CD4-positive, alpha-beta memory T cell (primary cell): ENCODE measurements at regions not wholly inside any gene's neighbourhood (a gene's known extent, or its start where the extent isn't known, plus 50 kb on each side); places are given as distances from the start of the nearest gene placed in this dataset.

Experiments used
- CTCF ChIA-PET: fragments of 350-600 bp; sonication (Branson Sonifier 250); formaldehyde crosslinking; loops from one replicate; lab custom pipeline; 2021; ENCODE audit warnings: inconsistent platforms; ENCODE audit not compliant: partially characterized antibody; lab: Charles Lee
- POLR2A ChIA-PET: fragments of 350-600 bp; sonication (Branson Sonifier 250); formaldehyde crosslinking; loops from one replicate; lab custom pipeline; 2021; ENCODE audit not compliant: partially characterized antibody; lab: Charles Lee
- DNase-seq, 5 donors: peaks; one replicate each; pipeline versions ENCODE4 v3.0.0 to v3.0.0-alpha.2; 2020 to 2022; ENCODE audit warnings: mixed read lengths in 1 of 5
- H3K27ac ChIP-seq: one replicate; pipeline ENCODE4 v1.7.0; 2013; ENCODE audit warnings: low read depth, low read length
- H3K27me3 ChIP-seq: 2 replicates; pipeline ENCODE4 v1.7.0; 2013; ENCODE audit warnings: mild to moderate bottlenecking, low read length, moderate library complexity; ENCODE audit not compliant: insufficient read depth
- H3K36me3 ChIP-seq: 2 replicates; pipeline ENCODE4 v1.7.0; 2013; ENCODE audit warnings: mild to moderate bottlenecking, low read length, moderate library complexity; ENCODE audit not compliant: insufficient read depth
- H3K4me1 ChIP-seq: 2 replicates; pipeline ENCODE4 v1.7.0; 2013; ENCODE audit warnings: mild to moderate bottlenecking, low read length, moderate library complexity; ENCODE audit not compliant: insufficient read depth
- H3K4me3 ChIP-seq, 2 donors: one replicate each; pipeline ENCODE4 v1.7.0; 2013; ENCODE audit warnings: low read length in 2 of 2, mild to moderate bottlenecking in 1 of 2
- H3K9me3 ChIP-seq, 2 donors: one replicate each; pipeline ENCODE4 v1.7.0; 2013; ENCODE audit warnings: low read length in 2 of 2, control low read depth in 1 of 2; ENCODE audit not compliant: control insufficient read depth in 1 of 2
- H3K27ac Mint-ChIP-seq, 7 donors: one replicate each; pipeline ENCODE4 v1.8.0; 2020 to 2021; ENCODE audit warnings: mixed read lengths in 7 of 7, mild to moderate bottlenecking in 6 of 7, inconsistent platforms in 3 of 7, moderate library complexity in 3 of 7
- H3K27me3 Mint-ChIP-seq, 2 donors: one replicate each; pipeline ENCODE4 v1.8.0; 2020 to 2021; ENCODE audit warnings: mixed read lengths in 2 of 2
- H3K36me3 Mint-ChIP-seq, 2 donors: one replicate each; pipeline ENCODE4 v1.8.0; 2020 to 2021; ENCODE audit warnings: mixed read lengths in 2 of 2, inconsistent platforms in 1 of 2, mild to moderate bottlenecking in 1 of 2
- H3K4me1 Mint-ChIP-seq, 4 donors: one replicate each; pipeline ENCODE4 v1.8.0; 2020 to 2021; ENCODE audit warnings: mixed read lengths in 4 of 4, mild to moderate bottlenecking in 1 of 4
- H3K4me3 Mint-ChIP-seq, 8 donors: one replicate each; pipeline ENCODE4 v1.8.0; 2020 to 2021; ENCODE audit warnings: mixed read lengths in 8 of 8, mild to moderate bottlenecking in 7 of 8, moderate library complexity in 6 of 8, inconsistent platforms in 3 of 8
- H3K9me3 Mint-ChIP-seq, 8 donors: one replicate each; pipeline ENCODE4 v1.8.0; 2020 to 2021; ENCODE audit warnings: mixed read lengths in 8 of 8, mild to moderate bottlenecking in 5 of 8, inconsistent platforms in 3 of 8, moderate library complexity in 1 of 8
- intact Hi-C: fragments of 100-400 bp; cut with micrococcal nuclease; formaldehyde crosslinking; loops from one replicate; pipeline ENCODE4 v1.15.1; 2023

DNA sequence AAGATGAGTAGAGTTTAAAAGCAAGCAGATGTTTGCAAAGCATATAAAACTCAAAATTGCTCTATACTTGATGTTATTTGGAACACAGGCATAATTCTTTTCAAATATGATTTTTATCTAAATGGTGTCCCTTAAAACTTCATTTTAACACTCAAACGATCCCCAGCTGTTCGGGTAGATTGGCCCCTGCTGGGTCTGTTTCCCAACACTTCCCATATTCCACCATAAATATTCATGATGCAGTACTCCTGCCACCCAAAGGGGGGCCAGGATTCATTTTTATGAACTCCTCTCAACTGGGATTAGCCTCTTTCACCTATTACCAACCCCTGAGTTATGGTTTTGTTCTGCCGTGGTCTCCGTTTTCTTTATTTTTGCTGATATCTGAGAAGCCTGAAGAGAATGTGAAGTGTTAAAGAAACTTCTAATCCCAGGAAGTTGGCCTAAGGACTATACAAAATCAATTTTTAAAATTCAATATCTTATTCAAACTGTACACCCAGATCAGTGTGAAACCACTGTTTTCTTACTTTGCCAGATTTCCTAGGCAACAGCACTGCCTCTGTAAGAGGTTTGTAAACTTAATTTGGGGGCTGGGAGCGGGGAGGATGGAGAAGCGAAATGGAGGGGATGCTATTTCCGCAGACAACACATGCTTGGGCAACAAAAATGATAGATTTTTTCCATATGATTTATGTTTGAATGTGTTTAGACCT lies 384.1 kb downstream of the DMRT2 start:
- no peaks in the 10 kb centered on the region for H3K36me3 Mint-ChIP-seq
- ChIA-PET POLR2A (no interaction called here), CTCF (no interaction called here)
- no peaks in the 10 kb centered on the region for H3K9me3 Mint-ChIP-seq
- no peaks in the 10 kb centered on the region for H3K4me1 Mint-ChIP-seq
- DNase-seq = no peak
- no peak overlapping the region for H3K4me3 Mint-ChIP-seq
- intact Hi-C loops = no loop called here
- peaks cover 3 to 7% of the 10 kb centered on the region in 2 donors for H3K27me3 Mint-ChIP-seq
- no peak overlapping the region for H3K27ac Mint-ChIP-seq
- Histone ChIP-seq H3K9me3 (no peaks in the 10 kb centered on the region), H3K4me1 (no peaks in the 10 kb centered on the region), H3K36me3 (no peaks in the 10 kb centered on the region), H3K27me3 (no peaks in the 10 kb centered on the region), H3K27ac (no peak overlapping the region), H3K4me3 (no peak overlapping the region)

DNA sequence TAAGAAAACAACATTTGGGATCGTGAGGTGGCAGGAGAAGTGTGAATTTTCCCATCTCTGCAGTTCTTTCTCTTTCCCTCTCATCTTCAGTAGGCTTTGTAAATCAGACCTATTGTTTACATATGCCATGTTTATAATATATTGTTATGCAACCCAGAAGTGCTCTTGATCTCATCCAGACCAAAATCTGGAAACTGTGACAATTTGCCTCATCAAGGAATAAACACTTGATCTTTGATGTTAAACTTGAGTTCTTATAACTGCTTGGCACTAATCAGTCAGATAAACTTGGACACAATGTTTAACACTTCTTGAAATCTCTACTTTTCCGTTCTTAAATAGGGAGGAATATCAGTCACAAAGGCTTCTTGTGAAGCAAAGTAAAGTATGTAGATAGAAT lies 384.7 kb downstream of the DMRT2 start:
- Mint-ChIP-seq H3K27ac (no peak overlapping the region), H3K36me3 (no peaks in the 10 kb centered on the region), H3K4me1 (no peaks in the 10 kb centered on the region), H3K27me3 (peaks cover 3 to 10% of the 10 kb centered on the region in 2 donors), H3K9me3 (no peaks in the 10 kb centered on the region), H3K4me3 (no peak overlapping the region)
- ChIA-PET POLR2A (no interaction called here), CTCF (no interaction called here)
- intact Hi-C loops = no loop called here
- Histone ChIP-seq H3K4me1 (no peaks in the 10 kb centered on the region), H3K27me3 (no peaks in the 10 kb centered on the region), H3K36me3 (no peaks in the 10 kb centered on the region), H3K9me3 (no peaks in the 10 kb centered on the region), H3K4me3 (no peak overlapping the region), H3K27ac (no peak overlapping the region)
- no peak for DNase-seq

DNA sequence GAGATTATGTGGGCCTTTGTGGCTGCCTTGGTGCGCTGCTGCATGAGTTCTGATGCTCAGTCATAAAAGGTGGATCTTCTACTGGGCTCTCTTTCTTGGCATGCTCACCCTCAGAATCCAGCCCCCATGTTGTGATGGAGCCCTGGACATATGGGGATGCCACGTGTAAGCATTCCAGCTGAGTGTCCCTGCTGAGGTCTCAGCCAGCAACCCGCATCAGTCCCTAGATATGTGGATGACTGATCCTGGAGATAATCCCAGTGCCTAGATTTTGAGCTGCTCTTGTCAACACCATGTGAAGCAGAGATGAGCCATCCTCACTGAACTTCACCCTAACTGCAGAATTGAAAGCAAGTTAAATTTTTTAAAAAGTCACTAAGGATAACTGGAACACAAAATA lies 390.1 kb downstream of the DMRT2 start:
- Histone ChIP-seq H3K36me3 (no peaks in the 10 kb centered on the region), H3K4me3 (no peak overlapping the region), H3K9me3 (no peaks in the 10 kb centered on the region), H3K27ac (no peak overlapping the region), H3K4me1 (no peaks in the 10 kb centered on the region), H3K27me3 (no peaks in the 10 kb centered on the region)
- H3K4me3 Mint-ChIP-seq = no peak overlapping the region
- ChIA-PET POLR2A (no interaction called here), CTCF (no interaction called here)
- intact Hi-C loops = no loop called here
- no peak overlapping the region for H3K27ac Mint-ChIP-seq
- H3K9me3 Mint-ChIP-seq = no peaks in the 10 kb centered on the region
- peaks cover 6 to 15% of the 10 kb centered on the region in 2 donors for H3K27me3 Mint-ChIP-seq
- no peaks in the 10 kb centered on the region for H3K4me1 Mint-ChIP-seq
- DNase-seq = no peak
- no peaks in the 10 kb centered on the region for H3K36me3 Mint-ChIP-seq

DNA sequence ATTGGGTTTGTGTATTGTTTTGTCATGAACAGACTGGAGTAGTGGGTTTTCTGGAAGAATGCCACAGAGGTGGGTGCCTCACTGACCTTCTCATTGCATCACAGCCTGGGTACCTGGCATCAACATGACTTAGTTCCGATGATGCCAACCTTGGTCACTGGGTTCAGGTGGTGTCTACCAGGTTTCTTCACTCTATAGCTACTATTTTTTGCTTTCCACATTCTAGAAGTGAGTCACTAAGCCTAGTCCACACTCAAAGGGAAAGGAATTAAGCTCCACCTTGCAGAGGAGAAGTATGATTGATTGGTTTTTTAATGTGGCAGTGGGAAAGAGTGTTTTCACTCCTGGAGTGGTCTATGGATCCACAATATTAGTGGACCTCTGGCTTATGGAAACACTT lies 391.9 kb downstream of the DMRT2 start:
- DNase-seq = no peak
- intact Hi-C loops = no loop called here
- Histone ChIP-seq H3K27me3 (no peaks in the 10 kb centered on the region), H3K36me3 (no peaks in the 10 kb centered on the region), H3K4me3 (no peak overlapping the region), H3K9me3 (no peaks in the 10 kb centered on the region), H3K27ac (no peak overlapping the region), H3K4me1 (no peaks in the 10 kb centered on the region)
- no peaks in the 10 kb centered on the region for H3K4me1 Mint-ChIP-seq
- ChIA-PET CTCF (no interaction called here), POLR2A (no interaction called here)
- no peak overlapping the region for H3K27ac Mint-ChIP-seq
- peaks cover 6 to 18% of the 10 kb centered on the region in 2 donors for H3K27me3 Mint-ChIP-seq
- H3K36me3 Mint-ChIP-seq = no peaks in the 10 kb centered on the region
- no peaks in the 10 kb centered on the region for H3K9me3 Mint-ChIP-seq
- H3K4me3 Mint-ChIP-seq = no peak overlapping the region

DNA sequence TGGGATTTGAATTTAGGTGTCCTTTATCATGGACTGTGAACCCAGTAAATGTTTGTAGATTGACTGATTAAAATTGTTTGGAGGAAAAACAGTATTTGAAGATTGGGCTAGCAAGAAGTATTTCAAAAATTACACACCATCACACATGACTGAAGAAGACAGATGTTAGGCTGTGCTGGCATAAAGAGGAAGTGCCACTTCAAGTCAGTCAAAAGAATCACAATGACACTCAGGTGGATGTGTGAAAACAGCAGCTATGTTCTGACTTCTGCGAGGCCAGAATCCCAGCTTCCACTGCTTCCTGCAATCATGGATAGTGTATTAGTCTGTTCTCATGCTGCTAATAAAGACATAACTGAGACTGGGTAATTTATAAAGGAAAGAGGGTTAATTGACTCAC lies 393.3 kb downstream of the DMRT2 start:
- Histone ChIP-seq H3K9me3 (no peaks in the 10 kb centered on the region), H3K4me1 (no peaks in the 10 kb centered on the region), H3K27ac (no peak overlapping the region), H3K4me3 (no peak overlapping the region), H3K36me3 (no peaks in the 10 kb centered on the region), H3K27me3 (no peaks in the 10 kb centered on the region)
- CTCF ChIA-PET = no interaction called here
- no peak for DNase-seq
- H3K27ac Mint-ChIP-seq = no peak overlapping the region
- intact Hi-C loops = no loop called here
- no peaks in the 10 kb centered on the region for H3K36me3 Mint-ChIP-seq
- H3K4me1 Mint-ChIP-seq = no peaks in the 10 kb centered on the region
- H3K4me3 Mint-ChIP-seq = no peak overlapping the region
- POLR2A ChIA-PET = no interaction called here
- no peaks in the 10 kb centered on the region for H3K9me3 Mint-ChIP-seq
- H3K27me3 Mint-ChIP-seq = peaks cover 4 to 15% of the 10 kb centered on the region in 2 donors

DNA sequence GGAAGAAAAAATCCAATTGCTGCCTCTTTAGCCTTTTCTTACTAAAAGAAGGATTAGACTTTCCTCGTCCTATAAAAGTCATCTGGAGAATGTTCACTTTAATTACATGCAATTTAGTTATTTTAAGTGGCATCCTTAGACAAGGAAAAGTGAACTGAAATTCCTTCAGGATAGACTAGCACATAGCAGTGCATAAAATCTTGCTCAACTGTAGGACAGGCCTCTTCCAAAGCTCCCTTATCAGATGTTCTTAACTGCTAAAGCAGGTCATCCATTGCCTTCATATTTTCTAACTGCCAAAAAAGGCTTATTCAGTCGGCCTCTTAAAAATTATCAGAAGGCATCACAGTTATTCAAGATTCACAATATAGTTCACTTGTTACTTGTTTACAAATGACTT lies 396.5 kb downstream of the DMRT2 start:
- intact Hi-C loops = no loop called here
- H3K36me3 Mint-ChIP-seq = no peaks in the 10 kb centered on the region
- DNase-seq = no peak
- H3K27me3 Mint-ChIP-seq = peaks cover under 1 to 11% of the 10 kb centered on the region in 2 donors
- no peak overlapping the region for H3K4me3 ChIP-seq
- ChIA-PET CTCF (no interaction called here), POLR2A (no interaction called here)
- H3K4me1 ChIP-seq = no peaks in the 10 kb centered on the region
- H3K9me3 ChIP-seq = no peaks in the 10 kb centered on the region
- no peak overlapping the region for H3K4me3 Mint-ChIP-seq
- H3K27me3 ChIP-seq = no peaks in the 10 kb centered on the region
- peaks cover 0 to 2% (median 0%) of the 10 kb centered on the region in 8 donors for H3K9me3 Mint-ChIP-seq
- H3K27ac ChIP-seq = no peak overlapping the region
- H3K4me1 Mint-ChIP-seq = no peaks in the 10 kb centered on the region
- no peaks in the 10 kb centered on the region for H3K36me3 ChIP-seq
- H3K27ac Mint-ChIP-seq = no peak overlapping the region

DNA sequence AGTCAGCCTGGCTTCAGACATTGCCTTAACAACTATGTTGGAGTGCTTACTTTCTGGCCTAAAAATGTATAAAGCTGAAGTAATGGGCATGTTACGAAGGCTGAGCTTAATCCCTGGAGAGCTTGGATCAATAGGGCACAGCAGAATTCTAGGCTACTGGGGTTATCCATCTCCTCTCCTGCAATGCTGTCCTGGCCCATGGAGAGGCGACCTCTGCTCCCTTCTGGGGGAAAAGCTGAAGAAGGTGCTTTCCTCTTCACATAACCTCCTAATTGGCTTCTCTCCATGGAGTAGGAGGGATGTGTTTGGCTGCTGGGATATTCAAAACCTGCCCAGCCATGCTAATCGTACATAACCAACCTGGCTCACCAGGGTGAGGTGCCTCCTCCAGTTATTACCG lies 403.5 kb downstream of the DMRT2 start:
- ChIA-PET POLR2A (no interaction called here), CTCF (no interaction called here)
- Histone ChIP-seq H3K4me1 (no peaks in the 10 kb centered on the region), H3K36me3 (no peaks in the 10 kb centered on the region), H3K4me3 (no peak overlapping the region), H3K27me3 (no peaks in the 10 kb centered on the region), H3K9me3 (no peaks in the 10 kb centered on the region), H3K27ac (no peak overlapping the region)
- Mint-ChIP-seq H3K9me3 (peaks cover 0 to 2% (median 0%) of the 10 kb centered on the region in 8 donors), H3K4me1 (no peaks in the 10 kb centered on the region), H3K27me3 (peaks cover 3 to 4% of the 10 kb centered on the region in 2 donors), H3K4me3 (no peak overlapping the region), H3K36me3 (no peaks in the 10 kb centered on the region), H3K27ac (no peak overlapping the region)
- DNase-seq = no peak
- intact Hi-C loops = no loop called here
